ENCODE measurements at regions not wholly inside any gene's neighbourhood (a gene's known extent, or its start where the extent isn't known, plus 50 kb on each side); places are given as distances from the start of the nearest gene placed in this dataset.

- TF ChIP-seq POLR2A (IDR thresholded peaks at IDR 0.05; ENCODE audit: borderline replicate concordance, extremely low read depth, insufficient read depth, insufficient read length) (no peak), SP1 (IDR thresholded peaks at IDR 0.05; ENCODE audit: low read depth) (no peak), POLR2AphosphoS5 (IDR thresholded peaks at IDR 0.05; ENCODE audit: low read depth, low read length) (no peak), ELF1 (IDR thresholded peaks at IDR 0.05; ENCODE audit: borderline replicate concordance, low read depth) (no peak), ZBTB33 (IDR thresholded peaks at IDR 0.05; ENCODE audit: extremely low read depth, insufficient replicate concordance, low read length) (no peak), SIN3A (IDR thresholded peaks at IDR 0.05; ENCODE audit: low read depth) (no peak), ZFX (IDR thresholded peaks at IDR 0.05) (no peak), EZH2 (IDR thresholded peaks at IDR 0.05) (no peak), RAD21 (IDR thresholded peaks at IDR 0.05; ENCODE audit: low read depth) (no peak), CBX3 (IDR thresholded peaks at IDR 0.05; ENCODE audit: low read depth) (no peak), EGR1 (IDR thresholded peaks at IDR 0.05; ENCODE audit: low read depth) (no peak)
- TF ChIP-seq, protein P1, sequence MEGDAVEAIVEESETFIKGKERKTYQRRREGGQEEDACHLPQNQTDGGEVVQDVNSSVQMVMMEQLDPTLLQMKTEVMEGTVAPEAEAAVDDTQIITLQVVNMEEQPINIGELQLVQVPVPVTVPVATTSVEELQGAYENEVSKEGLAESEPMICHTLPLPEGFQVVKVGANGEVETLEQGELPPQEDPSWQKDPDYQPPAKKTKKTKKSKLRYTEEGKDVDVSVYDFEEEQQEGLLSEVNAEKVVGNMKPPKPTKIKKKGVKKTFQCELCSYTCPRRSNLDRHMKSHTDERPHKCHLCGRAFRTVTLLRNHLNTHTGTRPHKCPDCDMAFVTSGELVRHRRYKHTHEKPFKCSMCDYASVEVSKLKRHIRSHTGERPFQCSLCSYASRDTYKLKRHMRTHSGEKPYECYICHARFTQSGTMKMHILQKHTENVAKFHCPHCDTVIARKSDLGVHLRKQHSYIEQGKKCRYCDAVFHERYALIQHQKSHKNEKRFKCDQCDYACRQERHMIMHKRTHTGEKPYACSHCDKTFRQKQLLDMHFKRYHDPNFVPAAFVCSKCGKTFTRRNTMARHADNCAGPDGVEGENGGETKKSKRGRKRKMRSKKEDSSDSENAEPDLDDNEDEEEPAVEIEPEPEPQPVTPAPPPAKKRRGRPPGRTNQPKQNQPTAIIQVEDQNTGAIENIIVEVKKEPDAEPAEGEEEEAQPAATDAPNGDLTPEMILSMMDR (IDR thresholded peaks at IDR 0.05 in 2 of 3, conservative IDR thresholded peaks at IDR 0.05 in 1 of 3; ENCODE audit: borderline replicate concordance in 1 of 3, insufficient read depth in 1 of 3, low read depth in 2 of 3, low read length in 2 of 3), result no peak
- TF ChIP-seq, protein P2, sequence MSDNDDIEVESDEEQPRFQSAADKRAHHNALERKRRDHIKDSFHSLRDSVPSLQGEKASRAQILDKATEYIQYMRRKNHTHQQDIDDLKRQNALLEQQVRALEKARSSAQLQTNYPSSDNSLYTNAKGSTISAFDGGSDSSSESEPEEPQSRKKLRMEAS (IDR thresholded peaks at IDR 0.05), result no peak
Measured at GRCh38 chr4:103982454-103982853, 262.7 kb upstream of the TACR3 start.
